ENCODE measurements at regions not wholly inside any gene's neighbourhood (a gene's known extent, or its start where the extent isn't known, plus 50 kb on each side); places are given as distances from the start of the nearest gene placed in this dataset.
"Not testable (repeated sequence)": the region's sequence is repeated elsewhere in the genome, so short reads cannot be mapped to it uniquely, and the experiment has no call there.

DNA sequence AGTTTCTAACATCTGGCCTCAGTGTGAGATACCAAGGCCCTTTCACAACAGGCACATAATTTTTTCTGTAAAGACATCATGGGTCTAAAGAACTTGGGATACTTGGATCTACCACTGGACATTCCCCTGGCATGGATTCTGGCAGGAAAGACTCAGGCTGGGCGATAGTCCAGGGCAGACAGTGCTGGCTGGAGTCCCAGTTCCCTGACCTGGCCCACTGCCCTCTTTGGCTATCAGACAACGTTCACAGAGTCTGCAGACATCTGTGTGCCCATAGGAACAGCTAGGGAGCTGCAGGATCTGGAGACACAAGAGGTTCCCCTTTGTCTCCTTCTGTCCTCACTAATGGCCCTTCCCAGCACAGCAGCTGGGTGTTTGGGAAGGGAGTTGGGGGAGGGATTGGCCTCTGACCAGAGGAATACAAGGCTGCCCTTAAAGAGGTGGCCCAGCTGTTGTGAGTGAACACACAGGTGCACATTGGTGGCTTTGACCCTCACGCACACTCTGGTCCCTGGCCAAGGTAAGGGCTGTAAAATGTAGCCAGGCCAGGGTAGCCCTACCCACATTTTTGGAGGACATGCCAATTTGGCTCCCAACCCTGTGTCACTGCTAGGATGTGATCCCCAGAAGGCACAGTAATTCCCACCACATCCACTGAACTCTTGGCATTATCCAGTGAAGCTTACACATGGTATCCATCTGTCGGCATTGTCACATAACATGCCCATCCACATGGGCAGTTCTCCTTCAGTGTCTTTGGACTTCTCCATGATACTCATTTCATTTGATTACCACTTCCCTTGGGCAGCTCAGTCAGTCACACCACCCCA lies 72.3 kb downstream of the SOX3 start:
- Histone ChIP-seq H3K27me3 (no peaks in the 10 kb centered on the region), H3K4me3 (no peak overlapping the region), H3K4me1 (peaks cover 0 to 21% (median 0%) of the 10 kb centered on the region in 3 donors), H3K27ac (no peak overlapping the region), H3K36me3 (no peaks in the 10 kb centered on the region), H3K9me3 (no peaks in the 10 kb centered on the region)
- intact Hi-C loops (cut with DNase I) = no loop called here
- WGBS, 2 donors = 42 to 45% methylated on average over 2 to 4 of the region's 4 CpGs
- no peak for TF ChIP-seq POLR2A (IDR thresholded peaks at IDR 0.05)
- DNase-seq = no peak

DNA sequence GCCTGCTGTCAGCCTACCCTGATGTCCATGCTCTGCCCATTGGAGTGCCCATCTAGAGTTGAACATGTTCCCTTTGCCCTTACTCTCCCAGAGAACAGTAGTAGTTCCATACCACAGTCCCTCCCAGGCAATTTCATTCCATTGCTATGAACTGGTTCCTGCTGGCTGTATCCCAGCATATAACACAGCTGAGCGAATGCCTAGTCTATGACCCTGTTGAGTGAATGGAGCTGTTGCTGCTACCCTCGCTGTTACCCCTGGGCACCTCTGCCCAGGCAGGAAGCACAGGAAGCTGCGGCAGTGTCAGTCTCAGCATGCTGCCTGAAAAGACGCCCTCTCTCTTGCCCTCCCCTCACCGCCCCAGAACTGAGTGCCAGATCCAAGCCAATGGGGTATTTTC lies 73.3 kb downstream of the SOX3 start:
- H3K4me1 ChIP-seq = peaks cover 0 to 21% (median 0%) of the 10 kb centered on the region in 3 donors
- WGBS, 2 donors = 0 to 17% methylated on average over 1 to 2 of the region's 5 CpGs
- no peaks in the 10 kb centered on the region for H3K36me3 ChIP-seq
- TF ChIP-seq, protein P1, sequence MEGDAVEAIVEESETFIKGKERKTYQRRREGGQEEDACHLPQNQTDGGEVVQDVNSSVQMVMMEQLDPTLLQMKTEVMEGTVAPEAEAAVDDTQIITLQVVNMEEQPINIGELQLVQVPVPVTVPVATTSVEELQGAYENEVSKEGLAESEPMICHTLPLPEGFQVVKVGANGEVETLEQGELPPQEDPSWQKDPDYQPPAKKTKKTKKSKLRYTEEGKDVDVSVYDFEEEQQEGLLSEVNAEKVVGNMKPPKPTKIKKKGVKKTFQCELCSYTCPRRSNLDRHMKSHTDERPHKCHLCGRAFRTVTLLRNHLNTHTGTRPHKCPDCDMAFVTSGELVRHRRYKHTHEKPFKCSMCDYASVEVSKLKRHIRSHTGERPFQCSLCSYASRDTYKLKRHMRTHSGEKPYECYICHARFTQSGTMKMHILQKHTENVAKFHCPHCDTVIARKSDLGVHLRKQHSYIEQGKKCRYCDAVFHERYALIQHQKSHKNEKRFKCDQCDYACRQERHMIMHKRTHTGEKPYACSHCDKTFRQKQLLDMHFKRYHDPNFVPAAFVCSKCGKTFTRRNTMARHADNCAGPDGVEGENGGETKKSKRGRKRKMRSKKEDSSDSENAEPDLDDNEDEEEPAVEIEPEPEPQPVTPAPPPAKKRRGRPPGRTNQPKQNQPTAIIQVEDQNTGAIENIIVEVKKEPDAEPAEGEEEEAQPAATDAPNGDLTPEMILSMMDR (IDR thresholded peaks at IDR 0.05) = no peak
- TF ChIP-seq POLR2A (IDR thresholded peaks at IDR 0.05) = no peak
- H3K9me3 ChIP-seq = no peaks in the 10 kb centered on the region
- no peaks in the 10 kb centered on the region for H3K27me3 ChIP-seq
- intact Hi-C loops (cut with DNase I) = no loop called here
- DNase-seq = no peak
- H3K27ac ChIP-seq = no peak overlapping the region
- no peak overlapping the region for H3K4me3 ChIP-seq

DNA sequence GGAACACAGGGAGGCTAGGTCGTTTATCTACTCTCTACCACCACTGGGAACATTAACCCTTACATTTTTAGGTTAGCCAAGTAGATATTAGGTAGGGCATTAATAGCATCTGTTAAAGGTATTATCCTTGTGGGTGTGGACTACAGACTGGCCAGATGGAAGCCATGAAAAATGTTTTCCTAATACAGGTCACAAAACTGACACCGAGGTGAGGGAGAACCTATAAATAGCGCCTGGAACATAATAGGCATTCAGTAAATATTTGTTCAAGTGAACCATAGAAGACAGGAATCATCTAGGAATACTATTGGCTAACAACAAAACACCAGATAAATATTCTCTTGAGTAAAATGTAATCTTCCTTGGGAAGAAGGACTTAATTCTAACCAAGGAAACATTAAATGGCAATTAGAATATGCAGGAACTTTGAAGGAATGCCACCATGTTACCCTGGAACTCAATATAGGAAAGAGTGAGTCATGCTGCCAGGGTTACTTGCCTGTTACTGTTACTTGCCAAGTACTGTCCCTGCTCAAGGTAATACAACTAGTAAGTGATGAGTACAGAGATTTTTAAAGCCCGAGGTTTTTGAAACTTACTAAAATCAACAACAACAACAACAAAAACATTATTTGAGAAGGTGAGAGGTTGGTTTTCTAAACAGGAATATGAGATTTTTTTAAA lies 79.0 kb downstream of the SOX3 start:
- no peak for DNase-seq
- no peak overlapping the region for H3K4me3 ChIP-seq
- intact Hi-C loops (cut with DNase I) = no loop called here
- H3K36me3 ChIP-seq = no peaks in the 10 kb centered on the region
- 33 to 36% methylated on average over 4 of the region's 4 CpGs for WGBS, 2 donors
- TF ChIP-seq, protein P1 (IDR thresholded peaks at IDR 0.05) = no peak
- no peak for TF ChIP-seq POLR2A (IDR thresholded peaks at IDR 0.05)
- no peak overlapping the region for H3K27ac ChIP-seq
- H3K27me3 ChIP-seq = no peaks in the 10 kb centered on the region
- H3K9me3 ChIP-seq = no peaks in the 10 kb centered on the region
- no peaks in the 10 kb centered on the region for H3K4me1 ChIP-seq

DNA sequence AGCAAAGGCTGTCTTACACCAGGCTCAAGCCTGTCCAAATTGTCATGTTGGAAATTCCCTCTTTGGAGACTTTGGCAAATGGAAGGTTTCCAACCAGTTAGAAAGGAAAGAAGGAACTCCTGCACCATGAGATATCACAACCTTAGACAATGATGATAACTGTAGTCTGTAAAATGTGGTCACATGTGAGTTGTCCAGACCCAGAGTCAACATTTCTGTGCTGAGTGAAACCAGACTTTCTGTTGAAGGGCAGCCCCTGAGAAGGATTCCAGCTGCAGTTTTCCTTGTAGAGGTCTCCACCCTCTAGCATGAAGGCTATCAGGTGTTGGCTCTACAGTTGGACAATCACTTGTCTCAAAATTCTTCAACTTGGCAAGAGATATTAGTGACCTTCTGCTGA lies 82.4 kb downstream of the SOX3 start:
- intact Hi-C loops (cut with DNase I) = no loop called here

DNA sequence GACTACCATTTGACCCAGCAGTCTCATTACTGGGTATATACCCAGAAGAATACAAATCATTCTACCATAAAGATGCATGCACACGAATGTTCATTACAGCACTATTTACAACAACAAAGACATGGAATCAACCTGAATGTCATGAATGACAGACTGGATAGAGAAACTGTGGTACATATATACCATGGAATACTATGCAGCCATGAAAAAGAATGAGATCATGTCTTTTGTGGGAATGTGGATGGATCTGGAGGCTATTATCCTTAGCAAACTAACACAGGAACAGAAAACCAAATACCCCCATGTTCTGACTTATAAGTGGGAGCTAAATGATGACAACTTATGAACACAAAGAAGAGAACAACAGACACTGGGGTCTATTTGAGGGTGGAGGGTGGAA lies 102.7 kb downstream of the SOX3 start:
- DNase-seq; H3K4me1 ChIP-seq; H3K27ac ChIP-seq; H3K4me3 ChIP-seq; H3K9me3 ChIP-seq; H3K36me3 ChIP-seq; H3K27me3 ChIP-seq; intact Hi-C loops (cut with DNase I): not testable (repeated sequence)
- WGBS, 2 donors = 80 to 83% methylated on average over 1 of the region's 1 CpG

More for the DNA sequence above, 82.4 kb downstream of the SOX3 start:
- no peaks in the 10 kb centered on the region for H3K36me3 ChIP-seq
- DNase-seq = no peak
- no peak overlapping the region for H3K27ac ChIP-seq
- no peaks in the 10 kb centered on the region for H3K9me3 ChIP-seq
- TF ChIP-seq POLR2A (IDR thresholded peaks at IDR 0.05) = no peak
- TF ChIP-seq, protein P1 (IDR thresholded peaks at IDR 0.05) = no peak
- H3K4me3 ChIP-seq = no peak overlapping the region
- no peaks in the 10 kb centered on the region for H3K27me3 ChIP-seq
- no peaks in the 10 kb centered on the region for H3K4me1 ChIP-seq

DNA sequence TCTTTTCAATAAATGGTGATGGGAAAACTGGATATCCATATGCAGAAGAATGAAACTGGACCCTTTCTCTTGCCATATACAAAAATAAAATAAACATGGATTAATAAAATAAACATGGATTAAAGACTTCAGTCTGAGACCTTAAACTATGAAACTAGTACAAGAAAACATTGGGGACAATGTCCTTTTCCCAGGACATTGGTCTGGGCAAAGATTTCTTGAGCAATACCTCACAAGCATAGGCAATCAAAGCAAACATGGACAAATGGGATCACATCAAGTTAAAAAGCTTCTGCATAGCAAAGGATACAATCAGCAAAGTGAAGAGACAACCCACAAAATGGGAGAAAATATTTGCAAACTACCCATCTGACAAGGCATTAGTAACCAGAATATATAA lies 108.5 kb downstream of the SOX3 start:
- intact Hi-C loops (cut with DNase I); H3K4me3 ChIP-seq; H3K27me3 ChIP-seq; H3K36me3 ChIP-seq; DNase-seq; H3K9me3 ChIP-seq; H3K4me1 ChIP-seq; H3K27ac ChIP-seq: not testable (repeated sequence)

Measured in esophagus squamous epithelium (tissue), 5 donors.